Upper lobe of left lung (tissue), 6 donors: ENCODE measurements at regions not wholly inside any gene's neighbourhood (a gene's known extent, or its start where the extent isn't known, plus 50 kb on each side); places are given as distances from the start of the nearest gene placed in this dataset.

Experiments used
- ATAC-seq, 2 donors: fragments of 200-7000 bp; cut with Tn5 transposase; one replicate each; pipeline ENCODE4 v1.9.1; 2022; ENCODE audit warnings: mild to moderate bottlenecking in 2 of 2, moderate library complexity in 2 of 2; ENCODE audit not compliant: low FRiP score in 2 of 2
- DNase-seq, 2 donors: peaks; one replicate each; pipeline ENCODE4 v3.0.0-alpha.2; 2019 to 2020
- H3K27ac ChIP-seq, 4 donors: fragments of 200-600 bp; sonication (generic); one replicate each; pipeline ENCODE4 v1.5.1; 2016 to 2019
- H3K27me3 ChIP-seq, 4 donors: fragments of 200-600 bp; sonication (generic); one replicate each; pipeline ENCODE4 v1.5.1; 2017 to 2019
- H3K36me3 ChIP-seq, 4 donors: fragments of 200-600 bp; sonication (generic); one replicate each; pipeline ENCODE4 v1.5.1; 2016 to 2019
- H3K4me1 ChIP-seq, 4 donors: fragments of 200-600 bp; sonication (generic); one replicate each; pipeline ENCODE4 v1.5.1; 2018 to 2019
- H3K4me3 ChIP-seq, 4 donors: fragments of 200-600 bp; sonication (generic); one replicate each; pipeline ENCODE4 v1.5.1; 2017 to 2019; ENCODE audit warnings: mild to moderate bottlenecking in 2 of 4, moderate library complexity in 1 of 4
- H3K9me3 ChIP-seq, 4 donors: fragments of 200-600 bp; sonication (generic); one replicate each; pipeline ENCODE4 v1.5.1; 2018 to 2019
- CTCF ChIP-seq, 6 experiments: fragments of 450-650 bp in 4 of 6; fragments of 200-600 bp in 2 of 6; sonication (generic) in 2 of 6; IDR thresholded peaks; one replicate each; pipeline ENCODE4 v1.5.1; 2016 to 2019; ENCODE audit warnings: antibody characterized with exemption in 6 of 6
- EP300 ChIP-seq, 4 donors: sonication (generic); formaldehyde crosslinking; IDR thresholded peaks; one replicate each; pipeline ENCODE4 v1.5.1; 2017; ENCODE audit warnings: antibody characterized with exemption in 4 of 4, control low read depth in 2 of 4
- POLR2A ChIP-seq, 4 donors: fragments of 450-650 bp; IDR thresholded peaks; one replicate each; pipeline ENCODE4 v1.5.1; 2016 to 2017; ENCODE audit warnings: antibody characterized with exemption in 4 of 4, mild to moderate bottlenecking in 2 of 4
- POLR2AphosphoS5 ChIP-seq, 2 donors: sonication (generic); formaldehyde crosslinking; IDR thresholded peaks; one replicate each; pipeline ENCODE4 v1.5.1; 2017; ENCODE audit warnings: antibody characterized with exemption in 2 of 2
- WGBS, 2 donors: methylation state at CpG; one replicate each; pipeline ENCODE4 v1.1.5; 2017 to 2018; 5-methylcytosine and 5-hydroxymethylcytosine counted together
- donor health status: DM: no; HTN: no; CAD: no; lungs with moderate emphysema.
- donor health status: DM: no; HTN: yes; CAD: no; lungs with severe emphysema.

- H3K27me3 ChIP-seq, result no peaks in the 10 kb centered on the region
- no peak overlapping the region for H3K4me3 ChIP-seq
- no peaks in the 10 kb centered on the region for H3K9me3 ChIP-seq
- no peak for DNase-seq
- no peak overlapping the region for H3K27ac ChIP-seq
- 46 to 86% methylated on average over 1 of the region's 1 CpG for WGBS, 2 donors
- TF ChIP-seq POLR2A (IDR thresholded peaks at IDR 0.05) (no peak), CTCF (IDR thresholded peaks at IDR 0.05) (no peak), EP300 (IDR thresholded peaks at IDR 0.05) (no peak), POLR2AphosphoS5 (IDR thresholded peaks at IDR 0.05) (no peak)
- no peaks in the 10 kb centered on the region for H3K4me1 ChIP-seq
- no peak for ATAC-seq
- H3K36me3 ChIP-seq, result no peaks in the 10 kb centered on the region
Measured at GRCh38 chr6:6771224-6771945, 182.9 kb downstream of the LY86 start.

- 91 to 94% methylated on average over 5 of the region's 5 CpGs for WGBS, 2 donors
- Histone ChIP-seq H3K4me3 (no peak overlapping the region), H3K36me3 (no peaks in the 10 kb centered on the region), H3K27ac (no peak overlapping the region), H3K4me1 (no peaks in the 10 kb centered on the region), H3K27me3 (no peaks in the 10 kb centered on the region), H3K9me3 (no peaks in the 10 kb centered on the region)
- TF ChIP-seq CTCF (IDR thresholded peaks at IDR 0.05), result no peak
- DNase-seq (no peak), ATAC-seq (no peak)
Measured at GRCh38 chr6:6771964-6772363, 183.4 kb downstream of the LY86 start.

GRCh38 chr6:6772751-6773150, 184.2 kb downstream of the LY86 start:
- Histone ChIP-seq H3K27ac (no peak overlapping the region), H3K4me1 (no peaks in the 10 kb centered on the region)
- WGBS, 2 donors, result 60 to 75% methylated on average over 6 of the region's 6 CpGs

GRCh38 chr6:6775074-6775473, 186.6 kb downstream of the LY86 start:
- TF ChIP-seq POLR2A (IDR thresholded peaks at IDR 0.05), result no peak
- no peak for TF ChIP-seq EP300 (IDR thresholded peaks at IDR 0.05)
- TF ChIP-seq POLR2AphosphoS5 (IDR thresholded peaks at IDR 0.05), result no peak
- no peak for TF ChIP-seq CTCF (IDR thresholded peaks at IDR 0.05)
- 93 to 95% methylated on average over 3 of the region's 3 CpGs for WGBS, 2 donors
- no peak for ATAC-seq

More at GRCh38 chr6:6772751-6773150, 184.2 kb downstream of the LY86 start:
- H3K27me3 ChIP-seq, result no peaks in the 10 kb centered on the region
- H3K9me3 ChIP-seq, result no peaks in the 10 kb centered on the region
- H3K36me3 ChIP-seq, result no peaks in the 10 kb centered on the region
- TF ChIP-seq POLR2AphosphoS5 (IDR thresholded peaks at IDR 0.05) (no peak), POLR2A (IDR thresholded peaks at IDR 0.05) (no peak), CTCF (IDR thresholded peaks at IDR 0.05) (no peak), EP300 (IDR thresholded peaks at IDR 0.05) (no peak)
- no peak overlapping the region for H3K4me3 ChIP-seq
- ATAC-seq (no peak), DNase-seq (no peak)

GRCh38 chr6:6780231-6780630, 191.7 kb downstream of the LY86 start:
- WGBS, 2 donors, result 87 to 90% methylated on average over 10 of the region's 10 CpGs
- no peaks in the 10 kb centered on the region for H3K9me3 ChIP-seq
- no peaks in the 10 kb centered on the region for H3K27me3 ChIP-seq
- H3K4me1 ChIP-seq, result peaks cover 0 to 11% (median 0%) of the 10 kb centered on the region in 4 donors
- ATAC-seq (no peak), DNase-seq (no peak)
- no peaks in the 10 kb centered on the region for H3K36me3 ChIP-seq
- H3K27ac ChIP-seq, result no peak overlapping the region
- no peak overlapping the region for H3K4me3 ChIP-seq
- TF ChIP-seq EP300 (IDR thresholded peaks at IDR 0.05), result no peak
- TF ChIP-seq POLR2A (IDR thresholded peaks at IDR 0.05), result no peak
- no peak for TF ChIP-seq POLR2AphosphoS5 (IDR thresholded peaks at IDR 0.05)
- TF ChIP-seq CTCF (IDR thresholded peaks at IDR 0.05), result no peak

More at GRCh38 chr6:6775074-6775473, 186.6 kb downstream of the LY86 start:
- Histone ChIP-seq H3K36me3 (no peaks in the 10 kb centered on the region), H3K9me3 (no peaks in the 10 kb centered on the region), H3K27ac (no peak overlapping the region), H3K4me3 (no peak overlapping the region), H3K27me3 (no peaks in the 10 kb centered on the region), H3K4me1 (no peaks in the 10 kb centered on the region)
- no peak for DNase-seq
